ENCODE measurements at regions not wholly inside any gene's neighbourhood (a gene's known extent, or its start where the extent isn't known, plus 50 kb on each side); places are given as distances from the start of the nearest gene placed in this dataset.
"Not testable (repeated sequence)": the region's sequence is repeated elsewhere in the genome, so short reads cannot be mapped to it uniquely, and the experiment has no call there.

- DNase-seq (ENCODE audit: low spot score), result no peak
Measured at GRCh38 chr2:236408786-236409185, 144.6 kb upstream of the ASB18 start.

DNA sequence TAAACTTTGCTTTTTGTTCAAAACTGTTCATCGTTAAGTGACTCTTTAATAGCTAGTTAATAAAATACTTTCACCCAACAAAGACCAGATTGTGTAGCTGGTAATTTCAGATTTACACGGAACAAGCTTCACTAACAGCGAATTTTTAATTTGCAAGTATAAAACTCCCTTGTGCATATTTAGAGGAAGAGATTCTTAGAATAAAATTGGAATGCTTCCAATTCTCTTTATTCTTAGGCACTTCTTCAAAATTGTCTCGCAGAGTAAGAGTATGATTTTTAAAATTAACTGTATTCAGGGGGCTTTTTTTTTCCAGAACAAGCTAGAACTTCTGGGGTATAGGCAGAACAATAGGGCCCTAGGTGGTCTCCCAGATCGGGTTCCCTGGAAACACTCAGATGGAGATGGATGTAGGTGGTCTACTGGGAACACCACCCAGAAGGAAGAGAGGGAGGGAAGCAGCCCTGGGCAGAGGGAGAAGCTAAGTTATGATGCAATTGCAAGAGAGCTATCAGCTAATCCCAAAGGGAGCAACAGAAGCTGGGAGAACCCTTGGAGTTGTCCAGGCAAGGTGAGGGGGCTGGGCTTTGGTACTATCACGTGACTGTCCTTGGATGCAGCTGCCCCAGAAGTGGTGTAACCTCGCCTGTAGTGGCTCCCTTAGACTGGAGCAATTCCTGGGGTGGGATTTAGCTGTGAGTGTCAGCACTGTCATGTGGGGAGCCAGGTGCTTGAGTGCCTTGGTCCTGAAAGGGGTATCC, 151.7 kb upstream of the ASB18 start:
- no peak for DNase-seq (ENCODE audit: low spot score)

DNA sequence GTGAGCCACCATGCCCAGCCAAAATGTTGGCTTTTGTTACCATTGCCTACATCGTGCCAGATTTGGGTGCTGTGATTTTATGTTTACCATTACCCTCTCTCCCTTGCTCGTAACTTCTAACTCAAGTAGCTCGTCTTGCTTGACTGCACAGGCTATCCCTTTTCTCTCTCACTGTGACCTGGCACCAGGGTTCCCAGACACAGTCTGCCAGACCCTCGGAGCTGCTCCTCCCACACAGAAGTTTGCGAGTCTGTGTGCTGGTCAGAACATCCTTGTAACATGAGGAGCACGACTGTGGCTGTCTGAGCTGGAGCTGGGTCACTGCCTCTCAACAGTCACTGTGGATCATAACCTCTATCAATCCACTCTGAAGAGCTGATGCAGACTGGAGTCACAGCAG, 152.5 kb upstream of the ACKR3 start:
- no peak for DNase-seq (ENCODE audit: low spot score)

GRCh38 chr2:236430584-236430983, 139.0 kb upstream of the ACKR3 start:
- no peak for DNase-seq (ENCODE audit: low spot score)

DNA sequence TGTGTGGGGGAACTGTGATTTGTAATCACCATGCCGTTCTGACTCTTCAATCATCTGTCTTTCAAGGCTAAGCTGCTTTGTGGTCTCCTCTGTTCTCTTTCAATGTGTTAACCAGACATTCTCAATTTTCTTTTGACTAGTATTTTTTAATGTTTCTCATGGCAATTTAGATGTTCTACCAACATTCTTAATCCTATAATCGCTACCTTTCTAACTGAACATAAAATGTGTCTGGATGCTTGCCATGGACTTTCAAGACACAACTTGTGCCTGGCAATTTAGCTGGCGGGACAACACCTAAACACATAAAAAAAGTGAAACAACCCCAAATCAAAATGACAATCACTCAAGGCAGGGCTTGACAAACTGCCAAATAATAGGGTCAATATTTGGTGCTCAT, 135.0 kb upstream of the ACKR3 start:
- DNase-seq (ENCODE audit: low spot score), result no peak

DNA sequence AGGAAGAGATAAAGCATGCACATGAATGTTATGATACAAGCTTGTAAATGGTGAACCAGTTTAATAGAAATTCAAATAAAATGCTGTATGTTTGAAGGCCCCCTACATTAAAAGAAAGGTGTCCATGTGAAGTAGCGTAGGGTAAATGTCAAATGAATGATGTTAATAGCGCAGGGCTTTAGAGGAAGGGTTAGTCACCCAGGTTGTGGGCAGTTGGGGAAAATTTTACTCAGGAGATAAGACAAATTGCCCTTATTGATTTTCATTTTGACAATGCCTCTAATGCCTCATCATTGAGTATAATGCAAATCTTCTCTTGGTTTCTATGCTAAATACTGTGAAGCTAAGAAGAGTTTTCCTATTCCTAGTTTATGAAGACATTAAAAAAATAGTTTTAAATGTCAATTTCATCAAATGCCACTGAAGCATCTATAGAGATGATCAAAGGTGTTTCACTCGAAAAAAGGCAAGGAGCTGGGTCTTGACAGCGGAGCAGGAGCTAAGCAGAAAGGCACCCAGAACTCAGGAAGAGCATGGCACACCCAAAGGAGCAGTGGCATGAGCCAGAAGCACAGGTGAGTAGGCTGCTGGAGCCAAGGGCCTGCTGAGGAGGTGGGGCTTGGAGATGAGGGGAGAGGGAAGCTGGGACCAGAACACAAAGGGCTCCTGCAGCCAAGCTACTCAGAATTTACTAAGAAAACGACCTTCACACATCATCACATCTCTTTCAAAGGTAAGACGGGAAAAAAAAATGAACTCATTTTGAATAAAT, 129.3 kb upstream of the ACKR3 start:
- no peak for DNase-seq (ENCODE audit: low spot score)

GRCh38 chr2:236444187-236444586, 125.4 kb upstream of the ACKR3 start:
- no peak for DNase-seq (ENCODE audit: low spot score)

GRCh38 chr2:236445678-236446077, 123.9 kb upstream of the ACKR3 start:
- DNase-seq (ENCODE audit: low spot score), result no peak

GRCh38 chr2:236446521-236446920, 123.1 kb upstream of the ACKR3 start:
- no peak for DNase-seq (ENCODE audit: low spot score)

GRCh38 chr2:236449167-236449761, 120.4 kb upstream of the ACKR3 start:
- no peak for DNase-seq (ENCODE audit: low spot score)

GRCh38 chr2:236452238-236452637, 117.4 kb upstream of the ACKR3 start:
- no peak for DNase-seq (ENCODE audit: low spot score)

GRCh38 chr2:236454076-236454475, 115.5 kb upstream of the ACKR3 start:
- no peak for DNase-seq (ENCODE audit: low spot score)

GRCh38 chr2:236459393-236459792, 110.2 kb upstream of the ACKR3 start:
- no peak for DNase-seq (ENCODE audit: low spot score)

DNA sequence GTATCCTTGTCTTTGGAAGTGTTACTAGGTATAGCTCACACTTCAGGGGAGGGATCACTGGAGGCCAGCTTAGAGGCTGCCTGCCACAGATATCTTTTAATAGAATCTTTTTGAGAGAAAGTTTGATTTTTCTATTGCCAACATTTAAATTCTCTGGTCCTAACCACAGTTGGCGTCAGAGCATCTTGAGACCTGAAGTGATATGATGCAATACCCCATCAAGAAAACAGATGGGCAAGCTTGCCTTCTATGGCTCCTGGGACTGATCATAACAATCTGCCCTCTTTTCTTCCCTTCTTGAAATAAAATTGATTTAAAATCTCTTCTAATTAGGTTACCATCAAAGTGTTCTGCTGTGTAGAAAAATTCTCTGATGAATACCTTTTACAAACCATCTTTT, 105.5 kb upstream of the ACKR3 start:
- no peak for DNase-seq (ENCODE audit: low spot score)

DNA sequence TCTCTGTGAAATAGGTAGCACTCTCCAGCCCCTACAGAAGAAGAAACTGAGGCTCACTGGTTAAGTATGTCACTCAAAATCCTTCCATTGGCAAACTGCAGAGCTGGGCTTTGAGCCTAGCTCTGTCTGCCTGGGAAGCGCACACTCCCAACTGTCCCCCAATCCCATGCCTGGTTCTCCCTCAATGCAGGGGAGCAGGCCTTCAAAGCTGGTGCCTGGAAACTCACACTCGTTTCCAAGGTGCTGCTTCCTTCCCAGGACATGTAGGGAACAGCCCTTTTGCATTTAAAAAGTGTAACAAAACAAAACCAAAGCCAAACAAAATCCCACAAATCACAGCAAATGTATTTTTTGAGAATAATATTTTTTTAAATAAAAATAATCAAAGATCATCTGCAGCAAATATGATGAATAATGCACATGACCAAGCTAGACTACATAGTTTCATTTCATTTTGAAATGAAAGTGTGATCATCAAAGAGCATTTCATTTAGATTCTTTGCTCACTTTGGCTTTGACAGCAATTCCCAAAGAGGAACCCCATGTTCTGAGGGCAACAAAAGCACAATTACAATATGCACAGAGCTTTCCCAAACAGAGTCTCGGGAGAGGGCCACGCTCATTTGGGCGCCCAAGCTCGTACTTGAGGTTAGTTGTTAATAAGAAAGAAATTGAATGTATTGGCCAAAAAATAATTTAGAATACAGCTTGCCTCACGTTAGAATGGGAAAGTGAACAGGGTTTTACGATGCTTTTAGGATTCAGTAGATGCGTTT, 96.7 kb upstream of the ACKR3 start:
- DNase-seq (ENCODE audit: low spot score), result no peak

DNA sequence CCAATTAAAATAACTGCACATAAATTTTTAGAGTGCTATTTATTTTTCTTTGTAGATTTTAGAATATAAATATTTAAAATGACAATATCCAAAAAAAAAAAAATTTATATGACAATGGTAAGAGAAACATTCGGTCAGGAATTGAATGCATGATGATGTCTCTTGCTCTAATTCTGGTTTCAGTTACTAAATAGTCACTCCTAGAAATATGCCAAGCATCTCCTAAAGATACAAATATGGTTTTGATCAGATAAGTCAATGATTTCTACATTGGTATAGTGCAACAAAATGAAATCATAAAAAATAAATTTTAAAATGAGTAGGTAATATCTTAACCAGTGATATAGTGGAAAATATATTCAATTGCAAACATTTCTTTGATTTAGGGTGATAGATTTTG, 95.9 kb upstream of the ACKR3 start:
- no peak for DNase-seq (ENCODE audit: low spot score)

GRCh38 chr2:236479814-236480213, 89.8 kb upstream of the ACKR3 start:
- DNase-seq (ENCODE audit: low spot score), result no peak

DNA sequence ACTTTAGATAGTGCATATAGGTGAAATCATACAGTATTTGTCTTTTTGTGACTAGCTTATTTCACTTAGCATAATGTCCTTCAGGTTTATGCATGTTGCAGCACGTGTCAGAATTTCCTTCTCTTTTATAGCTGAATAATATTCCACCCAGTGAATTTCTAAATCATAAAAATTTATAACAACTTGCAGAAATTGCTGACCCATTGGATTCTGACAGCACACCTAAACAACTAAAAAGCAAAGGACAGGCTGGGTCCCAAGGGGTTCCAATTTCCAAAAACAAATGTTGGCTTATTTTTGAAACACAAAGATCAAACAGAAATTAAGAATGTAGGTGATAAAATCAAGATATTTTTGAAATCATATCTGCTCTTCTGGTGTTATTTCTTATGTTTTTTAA, 86.5 kb upstream of the ACKR3 start:
- DNase-seq (ENCODE audit: low spot score), result no peak

DNA sequence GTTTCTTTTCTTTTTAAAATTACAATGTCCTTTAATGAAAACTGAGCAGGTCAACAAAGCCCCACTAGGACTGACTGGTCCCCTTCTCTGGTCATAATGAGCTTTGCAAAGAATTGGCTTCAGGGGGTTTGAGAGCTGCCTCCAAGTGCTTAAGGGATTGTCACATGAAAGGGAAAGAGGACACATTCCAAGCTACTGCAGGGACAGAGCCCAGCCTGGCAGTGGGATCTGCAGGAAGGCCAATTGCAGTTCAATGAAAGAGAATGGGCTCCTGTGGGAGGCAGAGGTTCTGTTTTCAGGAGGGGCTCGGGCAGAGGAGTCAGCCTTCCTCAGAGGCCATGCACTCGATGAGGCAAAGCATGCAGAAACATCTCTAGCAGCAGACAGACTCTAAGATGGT, 84.1 kb upstream of the ACKR3 start:
- DNase-seq (ENCODE audit: low spot score), result no peak

DNA sequence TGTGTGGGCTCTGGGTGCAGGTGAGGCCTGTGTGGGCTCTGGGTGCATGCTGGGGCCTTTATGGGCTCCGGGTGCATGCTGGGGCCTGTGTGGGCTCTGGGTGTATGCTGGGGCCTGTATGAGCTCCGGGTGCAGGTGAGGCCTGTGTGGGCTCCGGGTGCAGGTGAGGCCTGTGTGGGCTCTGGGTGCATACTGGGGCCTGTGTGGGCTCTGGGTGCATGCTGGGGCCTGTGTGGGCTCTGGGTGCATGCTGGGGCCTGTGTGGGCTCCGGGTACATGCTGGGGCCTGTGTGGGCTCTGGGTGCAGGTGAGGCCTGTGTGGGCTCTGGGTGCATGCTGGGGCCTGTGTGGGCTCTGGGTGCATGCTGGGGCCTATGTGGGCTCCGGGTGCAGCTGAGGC, 80.5 kb upstream of the ACKR3 start:
- not testable (repeated sequence) for DNase-seq (ENCODE audit: low spot score)

DNA sequence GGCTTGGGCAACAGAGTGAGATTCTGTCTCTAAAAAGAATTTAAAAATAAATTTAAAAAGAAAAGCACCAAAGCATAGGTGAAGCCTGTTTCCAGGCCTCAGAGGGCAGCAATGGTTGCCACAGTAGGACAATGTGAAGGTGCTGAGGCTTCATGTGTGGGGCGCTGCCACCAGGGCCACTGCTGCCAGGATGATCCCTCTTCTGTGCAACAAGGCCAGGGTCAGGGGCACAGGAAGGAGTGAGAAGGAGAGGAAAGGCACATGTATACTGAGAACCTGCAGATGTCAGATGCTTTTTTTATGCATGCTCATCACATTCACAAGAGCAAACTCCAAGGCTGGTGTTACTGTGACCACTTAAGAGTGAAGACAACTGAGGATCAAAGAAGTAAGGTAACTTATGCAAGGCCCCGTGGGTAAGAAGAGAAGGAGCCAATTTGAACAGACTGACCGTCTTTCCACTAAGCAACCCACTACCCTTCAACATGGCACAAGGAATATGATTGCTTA, 79.7 kb upstream of the ACKR3 start:
- DNase-seq (ENCODE audit: low spot score), result no peak

DNA sequence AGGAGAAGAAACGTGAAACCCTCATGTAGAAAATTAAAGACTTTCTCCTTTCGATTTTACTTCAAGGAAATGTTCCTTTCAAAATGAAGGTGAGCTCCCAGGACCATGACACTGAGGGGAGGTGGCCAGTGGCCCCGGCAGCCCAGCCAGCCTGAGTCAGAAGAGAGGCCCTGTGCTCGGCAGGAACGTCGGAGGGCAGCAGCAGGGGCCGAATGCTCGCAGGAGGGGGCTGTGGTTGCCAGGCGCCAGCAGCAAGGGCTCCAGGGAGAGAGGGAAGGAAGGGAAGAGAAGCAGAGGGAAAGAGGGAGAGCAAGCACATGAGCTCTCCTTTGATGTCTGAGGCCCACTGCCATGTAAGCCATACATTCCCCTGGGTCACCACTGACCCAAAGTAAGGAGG, 73.3 kb upstream of the ACKR3 start:
- DNase-seq (ENCODE audit: low spot score), result no peak
